ENCODE measurements at regions not wholly inside any gene's neighbourhood (a gene's known extent, or its start where the extent isn't known, plus 50 kb on each side); places are given as distances from the start of the nearest gene placed in this dataset.

DNA sequence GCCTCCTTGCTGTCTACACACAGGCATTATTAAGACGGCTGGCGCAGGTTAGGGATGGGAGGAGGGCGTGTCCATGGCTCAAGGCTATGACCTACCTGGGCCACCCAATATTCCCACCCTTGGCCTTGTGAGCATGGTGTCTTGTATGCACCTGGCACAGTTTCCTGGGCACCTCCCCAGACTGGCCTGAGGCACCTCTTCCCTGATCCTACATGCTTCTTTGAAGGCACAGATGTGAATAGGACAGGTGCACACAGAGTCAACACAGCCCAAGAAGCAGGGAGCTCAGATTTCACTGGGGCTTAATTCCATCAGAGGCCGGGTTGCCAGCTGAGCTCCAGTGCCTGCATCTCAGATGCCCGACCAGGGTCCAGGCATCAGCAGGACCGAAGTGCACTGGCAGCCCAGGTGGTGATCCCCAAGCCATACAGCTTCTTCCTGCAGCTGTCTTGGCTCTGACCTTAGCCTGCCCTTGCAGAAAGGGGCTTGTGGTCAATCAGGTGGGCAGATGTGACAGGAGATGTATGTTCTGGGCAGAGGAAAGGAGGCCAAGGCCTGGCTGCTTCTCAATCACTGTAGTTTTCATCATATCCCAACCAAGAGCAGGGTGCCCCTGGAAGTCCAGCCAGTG, 287.7 kb downstream of the CLIC5 start:
- Histone ChIP-seq H3K36me3 (no peaks in the 10 kb centered on the region), H3K4me1 (peaks cover 6% of the 10 kb centered on the region), H3K27ac (no peak overlapping the region), H3K4me3 (no peak overlapping the region), H3K27me3 (peaks cover 6% of the 10 kb centered on the region), H3K9me3 (no peaks in the 10 kb centered on the region)
- TF ChIP-seq POLR2AphosphoS5 (IDR thresholded peaks at IDR 0.05) (no peak), EP300 (IDR thresholded peaks at IDR 0.05) (no peak), POLR2A (IDR thresholded peaks at IDR 0.05) (no peak)
- TF ChIP-seq, protein P1, sequence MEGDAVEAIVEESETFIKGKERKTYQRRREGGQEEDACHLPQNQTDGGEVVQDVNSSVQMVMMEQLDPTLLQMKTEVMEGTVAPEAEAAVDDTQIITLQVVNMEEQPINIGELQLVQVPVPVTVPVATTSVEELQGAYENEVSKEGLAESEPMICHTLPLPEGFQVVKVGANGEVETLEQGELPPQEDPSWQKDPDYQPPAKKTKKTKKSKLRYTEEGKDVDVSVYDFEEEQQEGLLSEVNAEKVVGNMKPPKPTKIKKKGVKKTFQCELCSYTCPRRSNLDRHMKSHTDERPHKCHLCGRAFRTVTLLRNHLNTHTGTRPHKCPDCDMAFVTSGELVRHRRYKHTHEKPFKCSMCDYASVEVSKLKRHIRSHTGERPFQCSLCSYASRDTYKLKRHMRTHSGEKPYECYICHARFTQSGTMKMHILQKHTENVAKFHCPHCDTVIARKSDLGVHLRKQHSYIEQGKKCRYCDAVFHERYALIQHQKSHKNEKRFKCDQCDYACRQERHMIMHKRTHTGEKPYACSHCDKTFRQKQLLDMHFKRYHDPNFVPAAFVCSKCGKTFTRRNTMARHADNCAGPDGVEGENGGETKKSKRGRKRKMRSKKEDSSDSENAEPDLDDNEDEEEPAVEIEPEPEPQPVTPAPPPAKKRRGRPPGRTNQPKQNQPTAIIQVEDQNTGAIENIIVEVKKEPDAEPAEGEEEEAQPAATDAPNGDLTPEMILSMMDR (IDR thresholded peaks at IDR 0.05), result no peak
- DNase-seq (ENCODE audit: low spot score in 2 of 2), result no peak
- 40% methylated on average over 3 of the region's 6 CpGs for WGBS

DNA sequence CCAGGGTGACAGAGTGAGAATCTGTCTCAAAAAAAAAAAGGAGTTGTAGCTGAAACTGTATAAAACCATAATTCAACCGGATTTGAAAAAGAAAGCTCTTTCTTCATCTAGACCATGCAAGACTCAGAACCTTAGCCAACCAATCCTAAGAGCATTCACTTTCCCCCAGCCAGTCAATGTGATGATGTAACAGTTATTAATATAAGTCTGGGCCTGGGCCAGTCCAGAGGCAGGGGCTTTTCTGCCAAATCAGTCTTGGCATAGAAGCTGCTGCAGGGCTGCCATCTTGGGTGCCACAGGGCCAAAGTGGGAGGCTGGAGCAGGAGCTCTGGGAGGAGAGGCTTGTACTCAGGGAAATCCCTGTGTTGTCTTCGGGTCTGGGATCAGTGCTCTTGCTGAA, 288.4 kb downstream of the CLIC5 start:
- Histone ChIP-seq H3K27me3 (peaks cover 6% of the 10 kb centered on the region), H3K4me3 (no peak overlapping the region), H3K36me3 (no peaks in the 10 kb centered on the region), H3K9me3 (no peaks in the 10 kb centered on the region), H3K27ac (no peak overlapping the region), H3K4me1 (peaks cover 6% of the 10 kb centered on the region)
- WGBS, result 37% methylated on average over 2 of the region's 2 CpGs
- DNase-seq (ENCODE audit: low spot score in 2 of 2), result no peak
- TF ChIP-seq POLR2A (IDR thresholded peaks at IDR 0.05), result no peak

DNA sequence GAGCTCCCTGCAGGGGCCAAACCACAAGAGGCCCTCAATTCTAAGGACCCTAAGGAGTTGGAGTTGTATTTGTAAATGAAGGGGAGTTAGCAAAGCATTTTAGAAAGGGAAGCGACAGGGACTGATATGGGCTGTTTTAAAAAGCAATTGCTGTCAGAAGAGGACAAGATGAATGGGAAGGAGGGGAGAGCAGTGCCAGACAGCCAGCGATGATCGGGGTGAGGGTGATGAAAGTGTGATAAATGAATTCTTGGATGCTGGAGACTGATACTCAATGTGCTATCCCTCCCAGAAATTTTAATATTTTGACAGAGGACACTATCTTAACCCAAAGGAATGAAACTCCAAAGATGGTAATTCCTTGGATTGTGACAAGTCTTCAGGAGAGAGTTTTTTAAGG, 289.2 kb downstream of the CLIC5 start:
- no peak for DNase-seq (ENCODE audit: low spot score in 2 of 2)

DNA sequence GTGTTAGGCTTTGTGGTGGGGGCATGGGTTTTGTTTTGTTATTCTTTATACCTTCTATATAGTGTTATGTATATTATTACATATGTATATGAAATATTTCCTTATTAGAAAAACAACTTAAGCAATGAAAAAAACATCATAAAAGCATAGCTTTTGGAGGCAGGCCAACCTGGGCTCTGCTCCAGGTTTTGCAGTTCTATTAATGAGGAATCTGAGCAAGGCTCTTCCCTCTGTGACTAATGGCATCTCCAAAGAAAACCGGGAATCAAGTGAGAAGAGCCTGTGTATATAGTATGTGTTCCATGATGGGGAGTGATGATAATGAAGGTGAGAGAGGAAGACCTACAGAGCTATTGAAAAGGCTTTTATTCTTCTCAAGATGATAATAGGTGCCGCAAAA, 291.1 kb downstream of the CLIC5 start:
- WGBS, result 42% methylated on average over 2 of the region's 2 CpGs
- TF ChIP-seq POLR2A (IDR thresholded peaks at IDR 0.05), result no peak
- TF ChIP-seq, protein P1 (IDR thresholded peaks at IDR 0.05), result no peak
- no peak for TF ChIP-seq POLR2AphosphoS5 (IDR thresholded peaks at IDR 0.05)
- no peak for TF ChIP-seq EP300 (IDR thresholded peaks at IDR 0.05)
- H3K36me3 ChIP-seq, result no peaks in the 10 kb centered on the region
- H3K9me3 ChIP-seq, result no peaks in the 10 kb centered on the region
- H3K27me3 ChIP-seq, result no peaks in the 10 kb centered on the region
- no peak for DNase-seq (ENCODE audit: low spot score in 2 of 2)
- H3K4me1 ChIP-seq, result peaks cover 6% of the 10 kb centered on the region
- no peak overlapping the region for H3K4me3 ChIP-seq
- no peak overlapping the region for H3K27ac ChIP-seq

More for the DNA sequence above, 289.2 kb downstream of the CLIC5 start:
- Histone ChIP-seq H3K36me3 (no peaks in the 10 kb centered on the region), H3K27me3 (peaks cover 6% of the 10 kb centered on the region), H3K4me3 (no peak overlapping the region), H3K9me3 (no peaks in the 10 kb centered on the region), H3K27ac (no peak overlapping the region), H3K4me1 (peaks cover 6% of the 10 kb centered on the region)
- TF ChIP-seq, protein P1 (IDR thresholded peaks at IDR 0.05), result no peak
- TF ChIP-seq EP300 (IDR thresholded peaks at IDR 0.05) (no peak), POLR2AphosphoS5 (IDR thresholded peaks at IDR 0.05) (no peak), POLR2A (IDR thresholded peaks at IDR 0.05) (no peak)
- 77% methylated on average over 3 of the region's 3 CpGs for WGBS

DNA sequence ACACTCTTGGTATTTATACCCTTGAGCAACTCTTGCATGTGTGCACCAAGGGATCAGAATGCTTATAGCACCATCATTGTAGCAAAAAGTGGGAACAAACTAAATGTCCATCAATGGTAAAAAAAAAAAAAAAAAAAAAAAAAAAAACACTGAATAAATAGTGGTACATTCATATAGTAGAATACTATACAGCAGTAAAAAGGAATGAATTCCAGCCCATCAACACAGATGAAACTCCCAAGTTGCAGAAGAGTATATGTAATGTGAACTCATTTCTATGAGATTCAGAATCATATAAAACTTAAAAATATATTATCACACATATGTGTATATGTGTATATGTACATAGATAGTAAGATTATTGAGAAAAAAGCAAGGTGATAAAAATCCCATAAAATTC, 291.6 kb downstream of the CLIC5 start:
- TF ChIP-seq EP300 (IDR thresholded peaks at IDR 0.05), result no peak
- no peak for TF ChIP-seq POLR2AphosphoS5 (IDR thresholded peaks at IDR 0.05)
- TF ChIP-seq, protein P1 (IDR thresholded peaks at IDR 0.05), result no peak
- TF ChIP-seq POLR2A (IDR thresholded peaks at IDR 0.05), result no peak
- Histone ChIP-seq H3K36me3 (no peaks in the 10 kb centered on the region), H3K27ac (no peak overlapping the region), H3K9me3 (no peaks in the 10 kb centered on the region), H3K4me3 (no peak overlapping the region), H3K27me3 (no peaks in the 10 kb centered on the region), H3K4me1 (peaks cover 6% of the 10 kb centered on the region)
- DNase-seq (ENCODE audit: low spot score in 2 of 2), result no peak

DNA sequence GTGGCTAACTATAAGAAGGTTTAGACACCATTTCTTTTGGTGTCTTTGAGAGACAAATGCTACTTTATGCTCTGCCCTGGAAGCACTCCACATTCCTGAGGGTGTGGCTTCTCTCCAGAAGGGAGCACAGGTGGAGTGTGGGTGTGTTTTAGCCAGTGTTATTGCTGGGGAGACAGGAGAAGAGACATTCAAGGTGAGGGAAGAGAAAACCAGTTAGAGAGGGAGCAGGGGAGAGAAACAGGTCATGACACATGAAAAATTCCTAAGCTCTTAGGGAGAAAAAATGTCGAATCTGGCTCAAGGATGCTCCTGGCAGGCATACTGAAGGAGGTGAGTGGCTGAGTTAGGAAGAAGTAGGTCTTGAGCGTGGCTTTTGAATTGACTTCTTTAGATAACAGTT, 292.8 kb downstream of the CLIC5 start:
- DNase-seq (ENCODE audit: low spot score in 2 of 2), result no peak
- Histone ChIP-seq H3K4me1 (peaks cover 6% of the 10 kb centered on the region), H3K4me3 (no peak overlapping the region), H3K36me3 (no peaks in the 10 kb centered on the region), H3K27ac (no peak overlapping the region), H3K9me3 (no peaks in the 10 kb centered on the region), H3K27me3 (no peaks in the 10 kb centered on the region)
- TF ChIP-seq POLR2A (IDR thresholded peaks at IDR 0.05) (no peak), EP300 (IDR thresholded peaks at IDR 0.05) (no peak), POLR2AphosphoS5 (IDR thresholded peaks at IDR 0.05) (no peak)
- TF ChIP-seq, protein P1 (IDR thresholded peaks at IDR 0.05), result no peak
- WGBS, result 49% methylated on average over 2 of the region's 2 CpGs
